NCI-H345 treated with DMSO at 0.1 percent for 48 hours (cell line): ENCODE measurements at regions not wholly inside any gene's neighbourhood (a gene's known extent, or its start where the extent isn't known, plus 50 kb on each side); places are given as distances from the start of the nearest gene placed in this dataset.

Source experiments
- DNase-seq: peaks from one replicate; lab custom pipeline; 2025; ENCODE audit not compliant: unreplicated experiment; lab: John Stamatoyannopoulos, UW

- no peak for DNase-seq
Observed at GRCh38 chr16:76222853-76223252, 54.3 kb upstream of the CNTNAP4 start.

GRCh38 chr16:76226011-76226410 is 51.2 kb upstream of the CNTNAP4 start:
- no peak for DNase-seq

- DNase-seq: no peak
Observed at GRCh38 chr16:76226481-76226880, 50.7 kb upstream of the CNTNAP4 start.
